Parathyroid adenoma (tissue), 2 donors: ENCODE measurements at regions not wholly inside any gene's neighbourhood (a gene's known extent, or its start where the extent isn't known, plus 50 kb on each side); places are given as distances from the start of the nearest gene placed in this dataset.
A peak's percentile ranks its signal among the peaks of the same experiment; 100 is the strongest.

ENCODE experiments used
- H2AFZ ChIP-seq: fragments of 300-600 bp; sonication (generic); one replicate; pipeline ENCODE4 v1.7.0; 2017; ENCODE audit warnings: antibody characterized with exemption, mild to moderate bottlenecking
- H3K27ac ChIP-seq: fragments of 300-600 bp; sonication (generic); one replicate; pipeline ENCODE4 v1.7.0; 2017
- H3K27me3 ChIP-seq: fragments of 300-600 bp; sonication (generic); one replicate; pipeline ENCODE4 v1.7.0; 2017; ENCODE audit warnings: low read length; ENCODE audit not compliant: control insufficient read depth, insufficient read depth
- H3K36me3 ChIP-seq: fragments of 300-600 bp; sonication (generic); one replicate; pipeline ENCODE4 v1.7.0; 2017; ENCODE audit warnings: low read length; ENCODE audit not compliant: control insufficient read depth, insufficient read depth
- H3K4me1 ChIP-seq: fragments of 300-600 bp; sonication (generic); one replicate; pipeline ENCODE4 v1.7.0; 2017; ENCODE audit warnings: control low read depth
- H3K4me2 ChIP-seq: fragments of 300-600 bp; sonication (generic); one replicate; pipeline ENCODE4 v1.7.0; 2017; ENCODE audit warnings: low read length
- H3K4me3 ChIP-seq: fragments of 300-600 bp; sonication (generic); one replicate; pipeline ENCODE4 v1.7.0; 2017; ENCODE audit warnings: low read depth, low read length
- H3K79me2 ChIP-seq: fragments of 300-600 bp; sonication (generic); one replicate; pipeline ENCODE4 v1.7.0; 2017; ENCODE audit warnings: control low read depth
- H3K9ac ChIP-seq: fragments of 300-600 bp; sonication (generic); one replicate; pipeline ENCODE4 v1.7.0; 2017; ENCODE audit warnings: mild to moderate bottlenecking
- H3K9me3 ChIP-seq: fragments of 300-600 bp; sonication (generic); one replicate; pipeline ENCODE4 v1.7.0; 2017; ENCODE audit warnings: low read length; ENCODE audit not compliant: control insufficient read depth
- CTCF ChIP-seq: fragments of 300-600 bp; sonication (generic); IDR thresholded peaks from one replicate; pipeline ENCODE4 v1.7.0; 2017; ENCODE audit warnings: antibody characterized with exemption, mild to moderate bottlenecking
- donor health status: primary hyperparathyroidism.

GRCh38 chr13:95392597-95392996 lies 91.3 kb upstream of the ABCC4 start:
- Histone ChIP-seq H3K27ac (no peak overlapping the region), H3K36me3 (no peaks in the 10 kb centered on the region), H3K4me1 (no peaks in the 10 kb centered on the region), H2AFZ (no peak overlapping the region), H3K4me3 (no peak overlapping the region), H3K9me3 (no peaks in the 10 kb centered on the region), H3K27me3 (no peaks in the 10 kb centered on the region), H3K4me2 (no peak overlapping the region), H3K79me2 (no peaks in the 10 kb centered on the region), H3K9ac (no peak overlapping the region)
- no peak for TF ChIP-seq CTCF

GRCh38 chr13:95403349-95404140 lies 102.3 kb upstream of the ABCC4 start:
- H3K9me3 ChIP-seq = no peaks in the 10 kb centered on the region
- no peak for TF ChIP-seq CTCF
- H3K4me1 ChIP-seq = peaks cover 5% of the 10 kb centered on the region
- H3K9ac ChIP-seq = no peak overlapping the region
- no peaks in the 10 kb centered on the region for H3K27me3 ChIP-seq
- peak overlapping the region; percentile 28 for H3K4me3 ChIP-seq
- peak overlapping the region; percentile 58 for H3K4me2 ChIP-seq
- peak overlapping the region; percentile 82 for H2AFZ ChIP-seq
- no peaks in the 10 kb centered on the region for H3K79me2 ChIP-seq
- H3K27ac ChIP-seq = peak overlapping the region; percentile 53
- no peaks in the 10 kb centered on the region for H3K36me3 ChIP-seq

- no peaks in the 10 kb centered on the region for H3K36me3 ChIP-seq
- H3K27me3 ChIP-seq = no peaks in the 10 kb centered on the region
- peak overlapping the region; percentile 53 for H3K27ac ChIP-seq
- H3K4me1 ChIP-seq = peaks cover 5% of the 10 kb centered on the region
- H2AFZ ChIP-seq = peak overlapping the region; percentile 82
- H3K79me2 ChIP-seq = no peaks in the 10 kb centered on the region
- no peak overlapping the region for H3K9ac ChIP-seq
- peak overlapping the region; percentile 28 for H3K4me3 ChIP-seq
- TF ChIP-seq CTCF = peak; percentile 87
- H3K9me3 ChIP-seq = no peaks in the 10 kb centered on the region
- peak overlapping the region; percentile 58 for H3K4me2 ChIP-seq
These were observed 103.1 kb upstream of the ABCC4 start for GRCh38 chr13:95404141-95404882.

GRCh38 chr13:95406176-95406575 lies 104.9 kb upstream of the ABCC4 start:
- no peak overlapping the region for H3K4me2 ChIP-seq
- no peak overlapping the region for H2AFZ ChIP-seq
- no peak for TF ChIP-seq CTCF
- H3K27me3 ChIP-seq = no peaks in the 10 kb centered on the region
- H3K9ac ChIP-seq = no peak overlapping the region
- H3K36me3 ChIP-seq = no peaks in the 10 kb centered on the region
- H3K9me3 ChIP-seq = no peaks in the 10 kb centered on the region
- peaks cover 5% of the 10 kb centered on the region for H3K4me1 ChIP-seq
- H3K27ac ChIP-seq = no peak overlapping the region
- H3K4me3 ChIP-seq = no peak overlapping the region
- H3K79me2 ChIP-seq = no peaks in the 10 kb centered on the region
